OCI-LY7 (cell line): ENCODE measurements at regions not wholly inside any gene's neighbourhood (a gene's known extent, or its start where the extent isn't known, plus 50 kb on each side); places are given as distances from the start of the nearest gene placed in this dataset.

ENCODE experiments used
- EZH2phosphoT487 ChIP-seq: fragments of 200-600 bp; sonication (generic); IDR thresholded peaks from 2 replicates; pipeline ENCODE4 v1.6.1; 2018; ENCODE audit warnings: low read depth, borderline replicate concordance, mild to moderate bottlenecking, mixed run types, antibody characterized with exemption, low read length, moderate library complexity, mixed read lengths
- TF ChIP-seq, protein P1 (sequence below): fragments of 200-600 bp; sonication (generic); conservative IDR thresholded peaks from 2 replicates; pipeline ENCODE4 v1.5.1; 2014; ENCODE audit warnings: mild to moderate bottlenecking, antibody characterized with exemption, low read length, moderate library complexity, mixed read lengths

GRCh38 chr9:78676623-78677022, 379.7 kb downstream of the PSAT1 start:
- TF ChIP-seq, protein P1, sequence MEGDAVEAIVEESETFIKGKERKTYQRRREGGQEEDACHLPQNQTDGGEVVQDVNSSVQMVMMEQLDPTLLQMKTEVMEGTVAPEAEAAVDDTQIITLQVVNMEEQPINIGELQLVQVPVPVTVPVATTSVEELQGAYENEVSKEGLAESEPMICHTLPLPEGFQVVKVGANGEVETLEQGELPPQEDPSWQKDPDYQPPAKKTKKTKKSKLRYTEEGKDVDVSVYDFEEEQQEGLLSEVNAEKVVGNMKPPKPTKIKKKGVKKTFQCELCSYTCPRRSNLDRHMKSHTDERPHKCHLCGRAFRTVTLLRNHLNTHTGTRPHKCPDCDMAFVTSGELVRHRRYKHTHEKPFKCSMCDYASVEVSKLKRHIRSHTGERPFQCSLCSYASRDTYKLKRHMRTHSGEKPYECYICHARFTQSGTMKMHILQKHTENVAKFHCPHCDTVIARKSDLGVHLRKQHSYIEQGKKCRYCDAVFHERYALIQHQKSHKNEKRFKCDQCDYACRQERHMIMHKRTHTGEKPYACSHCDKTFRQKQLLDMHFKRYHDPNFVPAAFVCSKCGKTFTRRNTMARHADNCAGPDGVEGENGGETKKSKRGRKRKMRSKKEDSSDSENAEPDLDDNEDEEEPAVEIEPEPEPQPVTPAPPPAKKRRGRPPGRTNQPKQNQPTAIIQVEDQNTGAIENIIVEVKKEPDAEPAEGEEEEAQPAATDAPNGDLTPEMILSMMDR = no peak
- TF ChIP-seq EZH2phosphoT487 = no peak
